Glomerular visceral epithelial cell (primary cell): ENCODE measurements at regions not wholly inside any gene's neighbourhood (a gene's known extent, or its start where the extent isn't known, plus 50 kb on each side); places are given as distances from the start of the nearest gene placed in this dataset.
A peak's percentile ranks its signal among the peaks of the same experiment; 100 is the strongest.
"Not testable (repeated sequence)": the region's sequence is repeated elsewhere in the genome, so short reads cannot be mapped to it uniquely, and the experiment has no call there.

Experiments used
- DNase-seq: peaks from one replicate; pipeline ENCODE4 v3.0.0-alpha.2; 2016; ENCODE audit errors: extremely low spot score

GRCh38 chr11:27242591-27242990 lies 120.4 kb downstream of the CCDC34 start:
- peak; percentile 72 for DNase-seq

- peak; percentile 65 for DNase-seq
Observed at GRCh38 chr11:27241311-27242122, 121.5 kb downstream of the CCDC34 start.

DNA sequence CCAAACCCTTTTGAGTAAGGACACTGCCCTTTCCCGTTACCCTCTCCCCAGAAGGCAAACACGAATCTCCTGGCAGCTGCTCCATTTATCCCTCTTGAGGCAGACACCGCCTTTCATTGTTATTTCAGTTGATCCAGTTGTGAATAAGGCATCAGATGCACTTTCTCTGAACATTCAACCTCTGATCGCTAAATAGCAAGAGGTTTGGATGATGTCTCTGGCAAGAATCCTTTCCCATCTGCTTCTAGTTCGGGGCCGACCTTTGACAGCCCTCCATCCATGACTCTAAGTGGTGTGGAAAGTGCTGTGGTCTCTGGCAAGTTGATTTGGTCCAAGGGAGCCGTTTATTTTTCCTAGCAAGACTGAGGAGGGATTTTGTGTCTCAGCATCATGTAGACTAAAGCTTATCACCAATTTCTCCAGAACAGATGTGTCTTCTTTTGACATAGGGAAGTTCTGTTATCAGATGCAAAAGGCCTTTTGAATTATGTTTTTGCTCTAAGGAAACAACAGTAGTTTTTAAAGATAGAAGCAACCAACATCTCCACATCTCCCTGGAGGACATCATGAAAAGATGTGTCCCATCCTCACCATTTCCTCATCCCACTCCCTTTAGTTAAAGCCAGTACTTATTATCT lies 123.6 kb downstream of the CCDC34 start:
- no peak for DNase-seq

DNA sequence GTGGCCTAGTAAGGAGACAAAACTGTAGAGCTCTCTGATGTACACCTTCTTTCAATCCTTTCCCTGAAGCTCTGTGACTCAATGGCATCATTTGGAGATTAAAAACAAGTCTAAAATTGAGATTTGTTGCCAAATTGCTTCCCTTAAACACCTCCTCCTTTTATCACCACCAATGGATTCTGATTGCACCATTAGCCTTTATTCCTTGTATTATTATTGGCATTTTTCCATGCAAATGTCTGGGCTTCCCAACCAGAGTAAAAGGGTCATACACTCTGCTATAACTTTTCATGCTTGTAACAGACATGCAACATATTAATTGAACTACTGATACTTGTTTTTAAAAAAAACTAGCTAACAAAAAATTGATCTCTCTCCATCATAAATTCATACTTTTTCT lies 124.2 kb downstream of the CCDC34 start:
- no peak for DNase-seq

GRCh38 chr11:27237643-27238042 lies 125.4 kb downstream of the CCDC34 start:
- DNase-seq, result no peak

DNA sequence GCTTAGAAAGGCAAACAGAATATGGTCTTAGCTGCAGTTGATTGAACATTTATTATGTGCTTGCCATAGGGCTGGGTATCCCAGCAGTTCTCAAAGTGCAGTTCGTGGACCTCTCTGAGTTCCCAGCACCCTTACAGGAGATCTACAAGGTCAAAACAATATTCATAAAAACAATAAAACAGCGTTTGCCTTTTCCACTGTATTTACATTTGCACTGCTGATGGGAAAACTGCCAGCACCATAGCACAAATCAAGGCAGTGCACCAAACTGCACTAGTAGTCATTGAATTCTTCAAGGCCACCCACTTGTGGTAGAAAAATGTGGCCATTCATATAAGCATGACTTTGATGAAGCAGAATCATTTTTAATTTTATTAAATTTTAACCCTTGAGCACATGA lies 128.1 kb downstream of the CCDC34 start:
- DNase-seq, result no peak

- peak; percentile 87 for DNase-seq
Observed at GRCh38 chr11:27234043-27234668, 128.9 kb downstream of the CCDC34 start.

- DNase-seq, result no peak
Observed at GRCh38 chr11:27233654-27234042, 129.4 kb downstream of the CCDC34 start.

- no peak for DNase-seq
Observed at GRCh38 chr11:27231530-27231929, 131.5 kb downstream of the CCDC34 start.

GRCh38 chr11:27230192-27230572 lies 132.8 kb downstream of the CCDC34 start:
- DNase-seq, result no peak

- no peak for DNase-seq
Observed at GRCh38 chr11:27229511-27230191, 133.4 kb downstream of the CCDC34 start.

DNA sequence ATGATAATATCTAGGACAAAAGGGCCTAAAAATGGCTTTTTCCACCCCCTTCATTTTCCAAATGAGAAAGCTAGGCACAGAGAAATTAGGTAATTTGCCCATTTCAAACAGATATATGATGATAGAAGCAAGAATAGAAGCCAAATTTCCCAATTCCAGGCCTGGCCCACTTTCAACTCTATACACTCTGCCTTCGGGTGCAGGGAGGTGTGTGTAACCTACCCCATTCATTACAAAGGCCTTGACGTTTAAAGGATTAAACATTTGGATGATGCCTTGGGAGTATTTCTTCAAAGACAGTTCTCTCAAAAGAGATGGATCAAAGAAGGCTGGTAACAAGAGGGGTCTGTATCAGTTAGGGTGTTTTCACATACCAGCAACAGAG lies 134.1 kb downstream of the CCDC34 start:
- DNase-seq, result no peak

GRCh38 chr11:27228232-27228905 lies 134.6 kb downstream of the CCDC34 start:
- DNase-seq, result no peak

GRCh38 chr11:27227736-27228135 lies 135.3 kb downstream of the CCDC34 start:
- DNase-seq, result no peak

DNA sequence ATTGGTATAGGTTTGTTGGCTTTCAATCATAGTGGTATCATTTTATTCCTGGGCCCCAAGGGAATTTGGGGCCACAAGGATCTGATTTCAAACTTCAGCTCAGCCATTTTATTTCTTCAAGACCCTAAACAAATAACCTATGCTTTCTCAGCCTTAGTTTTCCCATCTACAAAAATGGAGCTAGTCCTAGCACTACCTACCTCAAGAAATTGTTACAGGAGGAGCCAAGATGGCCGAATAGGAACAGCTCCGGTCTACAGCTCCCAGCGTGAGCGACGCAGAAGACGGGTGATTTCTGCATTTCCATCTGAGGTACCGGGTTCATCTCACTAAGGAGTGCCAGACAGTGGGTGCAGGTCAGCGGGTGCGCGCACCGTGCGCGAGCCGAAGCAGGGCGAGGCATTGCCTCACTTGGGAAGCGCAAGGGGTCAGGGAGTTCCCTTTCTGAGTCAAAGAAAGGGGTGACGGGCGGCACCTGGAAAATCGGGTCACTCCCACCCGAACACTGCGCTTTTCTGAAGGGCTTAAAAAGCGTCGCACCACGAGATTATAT lies 143.5 kb downstream of the CCDC34 start:
- not testable (repeated sequence) for DNase-seq

- peak; percentile 74 for DNase-seq
Observed at GRCh38 chr11:27218421-27219038, 144.5 kb downstream of the CCDC34 start.

- peak; percentile 76 for DNase-seq
Observed at GRCh38 chr11:27217948-27218420, 145.0 kb downstream of the CCDC34 start.

- DNase-seq, result no peak
Observed at GRCh38 chr11:27217496-27217895, 145.5 kb downstream of the CCDC34 start.

- DNase-seq, result peak; percentile 32
Observed at GRCh38 chr11:27216270-27217149, 146.5 kb downstream of the CCDC34 start.
